Vagina (tissue), 2 donors: ENCODE measurements at regions not wholly inside any gene's neighbourhood (a gene's known extent, or its start where the extent isn't known, plus 50 kb on each side); places are given as distances from the start of the nearest gene placed in this dataset.

Experiments
- CTCF ChIP-seq, 3 experiments: fragments of 450-650 bp in 2 of 3; fragments of 200-600 bp in 1 of 3; sonication (generic) in 1 of 3; IDR thresholded peaks; one replicate each; pipeline ENCODE4 v1.5.1; 2017 to 2019; ENCODE audit warnings: antibody characterized with exemption in 3 of 3, mild to moderate bottlenecking in 2 of 3, moderate library complexity in 2 of 3
- POLR2AphosphoS5 ChIP-seq, 2 donors: sonication (generic); formaldehyde crosslinking; IDR thresholded peaks; one replicate each; pipeline ENCODE4 v1.9.0; 2017; ENCODE audit warnings: antibody characterized with exemption in 2 of 2, mild to moderate bottlenecking in 2 of 2, low read depth in 1 of 2; ENCODE audit not compliant: insufficient read depth in 1 of 2

- no peak for TF ChIP-seq CTCF (IDR thresholded peaks at IDR 0.05)
- no peak for TF ChIP-seq POLR2AphosphoS5 (IDR thresholded peaks at IDR 0.05; ENCODE audit: insufficient read depth in 1 of 2, low read depth in 1 of 2)
Measured at GRCh38 chr15:46411900-46412299, 777.1 kb downstream of the SQOR start.
